ENCODE measurements at regions not wholly inside any gene's neighbourhood (a gene's known extent, or its start where the extent isn't known, plus 50 kb on each side); places are given as distances from the start of the nearest gene placed in this dataset.
"Not testable (repeated sequence)": the region's sequence is repeated elsewhere in the genome, so short reads cannot be mapped to it uniquely, and the experiment has no call there.

DNA sequence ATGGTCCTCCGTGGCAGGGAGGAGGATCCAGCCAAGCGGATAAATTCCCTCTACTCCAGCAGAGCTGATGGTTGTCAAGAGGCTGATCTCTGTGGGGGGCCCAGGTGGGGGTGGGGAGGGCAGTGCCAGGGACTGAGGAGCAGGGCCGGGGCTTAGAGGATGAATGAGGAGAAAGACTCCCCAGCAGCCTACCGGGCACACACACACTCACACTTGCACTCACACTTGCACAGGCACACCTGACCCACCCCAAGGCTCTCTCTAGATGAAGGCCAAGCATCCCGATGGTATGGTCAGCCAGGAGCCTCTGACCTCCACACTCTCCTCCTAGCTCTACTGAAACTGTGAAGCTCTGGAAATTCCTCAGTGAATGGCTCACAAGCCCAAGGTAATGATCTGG lies 131.3 kb upstream of the PRR20G start:
- Histone ChIP-seq H3K9ac (ENCODE audit: low read depth in 1 of 2, low read length in 2 of 2) (no peak overlapping the region), H3K36me3 (ENCODE audit: control insufficient read depth in 2 of 2, insufficient read depth in 2 of 2, low read length in 2 of 2) (no peaks in the 10 kb centered on the region), H3K4me1 (ENCODE audit: control insufficient read depth in 2 of 2, insufficient read depth in 2 of 2, low read length in 2 of 2) (no peaks in the 10 kb centered on the region), H3K4me3 (ENCODE audit: low read length in 2 of 2) (no peak overlapping the region), H3K27me3 (ENCODE audit: control insufficient read depth in 2 of 2, insufficient read depth in 2 of 2, low read length in 2 of 2) (peaks cover 3 to 17% of the 10 kb centered on the region in 2 donors), H3K27ac (ENCODE audit: low read depth in 2 of 2, low read length in 2 of 2) (no peak overlapping the region), H3K9me3 (ENCODE audit: control insufficient read depth in 2 of 2, low read length in 2 of 2) (no peaks in the 10 kb centered on the region)

GRCh38 chr3:127418560-127419147 lies 130.8 kb upstream of the PRR20G start:
- Histone ChIP-seq H3K4me1 (ENCODE audit: control insufficient read depth in 2 of 2, insufficient read depth in 2 of 2, low read length in 2 of 2) (no peaks in the 10 kb centered on the region), H3K27me3 (ENCODE audit: control insufficient read depth in 2 of 2, insufficient read depth in 2 of 2, low read length in 2 of 2) (peaks cover 3 to 16% of the 10 kb centered on the region in 2 donors), H3K9ac (ENCODE audit: low read depth in 1 of 2, low read length in 2 of 2) (no peak overlapping the region), H3K27ac (ENCODE audit: low read depth in 2 of 2, low read length in 2 of 2) (no peak overlapping the region), H3K9me3 (ENCODE audit: control insufficient read depth in 2 of 2, low read length in 2 of 2) (no peaks in the 10 kb centered on the region), H3K4me3 (ENCODE audit: low read length in 2 of 2) (no peak overlapping the region), H3K36me3 (ENCODE audit: control insufficient read depth in 2 of 2, insufficient read depth in 2 of 2, low read length in 2 of 2) (no peaks in the 10 kb centered on the region)

DNA sequence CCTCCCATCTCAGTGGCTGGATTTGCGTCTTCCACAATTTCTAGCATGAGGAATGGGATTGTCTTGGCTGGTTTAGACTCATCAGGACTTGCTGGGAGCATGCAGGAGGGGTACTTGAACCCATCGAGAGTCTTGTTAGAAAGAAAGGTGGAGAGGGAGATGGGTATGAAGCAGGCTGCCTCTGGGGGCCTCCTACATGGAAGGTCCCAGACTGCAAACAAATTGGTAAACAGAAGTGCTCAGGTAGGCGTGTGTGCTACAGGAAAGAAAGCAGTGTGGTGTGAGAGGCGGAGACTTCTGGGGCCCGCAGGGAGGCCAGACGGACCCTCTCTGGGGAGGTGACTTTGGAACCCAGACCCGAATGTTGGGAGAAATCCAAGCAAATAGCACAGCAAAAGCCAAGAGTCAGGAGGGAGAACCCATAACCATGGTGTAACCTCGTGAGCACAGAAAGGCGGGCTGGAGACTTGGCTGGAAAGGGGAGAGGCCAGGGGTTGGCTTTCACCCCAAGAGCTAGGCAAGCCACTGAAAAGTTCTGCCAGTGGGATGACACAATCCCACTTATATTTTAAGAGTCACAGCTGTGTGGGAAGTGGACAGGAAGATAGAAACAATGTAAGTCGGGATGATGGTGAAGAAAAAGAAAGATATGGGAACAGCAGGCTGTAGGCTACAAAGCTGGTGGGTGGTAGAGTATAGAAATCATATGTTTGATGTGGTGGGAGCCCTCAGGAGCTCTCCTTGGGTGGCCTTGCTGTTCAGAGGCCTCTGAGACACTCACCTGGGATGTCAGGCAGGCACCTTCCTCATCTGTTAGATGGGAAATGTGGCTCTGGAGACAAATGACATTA lies 130.1 kb upstream of the PRR20G start:
- Histone ChIP-seq H3K4me3 (ENCODE audit: low read length in 2 of 2) (no peak overlapping the region), H3K27ac (ENCODE audit: low read depth in 2 of 2, low read length in 2 of 2) (no peak overlapping the region), H3K36me3 (ENCODE audit: control insufficient read depth in 2 of 2, insufficient read depth in 2 of 2, low read length in 2 of 2) (no peaks in the 10 kb centered on the region), H3K9me3 (ENCODE audit: control insufficient read depth in 2 of 2, low read length in 2 of 2) (no peaks in the 10 kb centered on the region), H3K9ac (ENCODE audit: low read depth in 1 of 2, low read length in 2 of 2) (no peak overlapping the region), H3K4me1 (ENCODE audit: control insufficient read depth in 2 of 2, insufficient read depth in 2 of 2, low read length in 2 of 2) (no peaks in the 10 kb centered on the region), H3K27me3 (ENCODE audit: control insufficient read depth in 2 of 2, insufficient read depth in 2 of 2, low read length in 2 of 2) (peaks cover 0 to 16% of the 10 kb centered on the region in 2 donors)

- H3K9ac ChIP-seq (ENCODE audit: low read depth in 1 of 2, low read length in 2 of 2): no peak overlapping the region
- H3K4me3 ChIP-seq (ENCODE audit: low read length in 2 of 2): no peak overlapping the region
- no peaks in the 10 kb centered on the region for H3K9me3 ChIP-seq (ENCODE audit: control insufficient read depth in 2 of 2, low read length in 2 of 2)
- H3K27ac ChIP-seq (ENCODE audit: low read depth in 2 of 2, low read length in 2 of 2): no peak overlapping the region
- no peaks in the 10 kb centered on the region for H3K36me3 ChIP-seq (ENCODE audit: control insufficient read depth in 2 of 2, insufficient read depth in 2 of 2, low read length in 2 of 2)
- no peaks in the 10 kb centered on the region for H3K4me1 ChIP-seq (ENCODE audit: control insufficient read depth in 2 of 2, insufficient read depth in 2 of 2, low read length in 2 of 2)
- H3K27me3 ChIP-seq (ENCODE audit: control insufficient read depth in 2 of 2, insufficient read depth in 2 of 2, low read length in 2 of 2): peaks cover 0 to 8% of the 10 kb centered on the region in 2 donors
These were observed 126.0 kb upstream of the PRR20G start for GRCh38 chr3:127413871-127414270.

GRCh38 chr3:127413318-127413673 lies 125.5 kb upstream of the PRR20G start:
- Histone ChIP-seq H3K36me3 (ENCODE audit: control insufficient read depth in 2 of 2, insufficient read depth in 2 of 2, low read length in 2 of 2) (no peaks in the 10 kb centered on the region), H3K9me3 (ENCODE audit: control insufficient read depth in 2 of 2, low read length in 2 of 2) (no peaks in the 10 kb centered on the region), H3K9ac (ENCODE audit: low read depth in 1 of 2, low read length in 2 of 2) (no peak overlapping the region), H3K4me1 (ENCODE audit: control insufficient read depth in 2 of 2, insufficient read depth in 2 of 2, low read length in 2 of 2) (no peaks in the 10 kb centered on the region), H3K4me3 (ENCODE audit: low read length in 2 of 2) (no peak overlapping the region), H3K27ac (ENCODE audit: low read depth in 2 of 2, low read length in 2 of 2) (no peak overlapping the region), H3K27me3 (ENCODE audit: control insufficient read depth in 2 of 2, insufficient read depth in 2 of 2, low read length in 2 of 2) (peaks cover 0 to 8% of the 10 kb centered on the region in 2 donors)

GRCh38 chr3:127412578-127413317 lies 124.9 kb upstream of the PRR20G start:
- H3K27ac ChIP-seq (ENCODE audit: low read depth in 2 of 2, low read length in 2 of 2): no peak overlapping the region
- peaks cover 0 to 5% of the 10 kb centered on the region in 2 donors for H3K27me3 ChIP-seq (ENCODE audit: control insufficient read depth in 2 of 2, insufficient read depth in 2 of 2, low read length in 2 of 2)
- H3K4me3 ChIP-seq (ENCODE audit: low read length in 2 of 2): no peak overlapping the region
- H3K9me3 ChIP-seq (ENCODE audit: control insufficient read depth in 2 of 2, low read length in 2 of 2): no peaks in the 10 kb centered on the region
- no peaks in the 10 kb centered on the region for H3K4me1 ChIP-seq (ENCODE audit: control insufficient read depth in 2 of 2, insufficient read depth in 2 of 2, low read length in 2 of 2)
- H3K36me3 ChIP-seq (ENCODE audit: control insufficient read depth in 2 of 2, insufficient read depth in 2 of 2, low read length in 2 of 2): no peaks in the 10 kb centered on the region
- no peak overlapping the region for H3K9ac ChIP-seq (ENCODE audit: low read depth in 1 of 2, low read length in 2 of 2)

DNA sequence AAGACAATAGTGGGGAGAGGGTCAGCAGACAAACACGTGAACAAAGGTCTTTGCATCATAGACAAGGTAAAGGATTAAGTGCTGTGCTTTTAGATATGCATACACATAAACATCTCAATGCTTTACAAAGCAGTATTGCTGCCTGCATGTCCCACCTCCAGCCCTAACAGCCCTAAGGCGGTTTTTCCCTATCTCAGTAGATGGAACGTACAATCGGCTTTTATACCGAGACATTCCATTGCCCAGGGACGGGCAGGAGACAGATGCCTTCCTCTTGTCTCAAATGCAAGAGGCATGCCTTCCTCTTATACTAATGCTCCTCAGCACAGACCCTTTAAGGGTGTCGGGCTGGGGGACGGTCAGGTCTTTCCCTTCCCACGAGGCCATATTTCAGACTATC lies 124.0 kb upstream of the PRR20G start:
- H3K9me3 ChIP-seq (ENCODE audit: control insufficient read depth in 2 of 2, low read length in 2 of 2); H3K27me3 ChIP-seq (ENCODE audit: control insufficient read depth in 2 of 2, insufficient read depth in 2 of 2, low read length in 2 of 2); H3K27ac ChIP-seq (ENCODE audit: low read depth in 2 of 2, low read length in 2 of 2); H3K9ac ChIP-seq (ENCODE audit: low read depth in 1 of 2, low read length in 2 of 2); H3K36me3 ChIP-seq (ENCODE audit: control insufficient read depth in 2 of 2, insufficient read depth in 2 of 2, low read length in 2 of 2); H3K4me1 ChIP-seq (ENCODE audit: control insufficient read depth in 2 of 2, insufficient read depth in 2 of 2, low read length in 2 of 2); H3K4me3 ChIP-seq (ENCODE audit: low read length in 2 of 2): not testable (repeated sequence)

DNA sequence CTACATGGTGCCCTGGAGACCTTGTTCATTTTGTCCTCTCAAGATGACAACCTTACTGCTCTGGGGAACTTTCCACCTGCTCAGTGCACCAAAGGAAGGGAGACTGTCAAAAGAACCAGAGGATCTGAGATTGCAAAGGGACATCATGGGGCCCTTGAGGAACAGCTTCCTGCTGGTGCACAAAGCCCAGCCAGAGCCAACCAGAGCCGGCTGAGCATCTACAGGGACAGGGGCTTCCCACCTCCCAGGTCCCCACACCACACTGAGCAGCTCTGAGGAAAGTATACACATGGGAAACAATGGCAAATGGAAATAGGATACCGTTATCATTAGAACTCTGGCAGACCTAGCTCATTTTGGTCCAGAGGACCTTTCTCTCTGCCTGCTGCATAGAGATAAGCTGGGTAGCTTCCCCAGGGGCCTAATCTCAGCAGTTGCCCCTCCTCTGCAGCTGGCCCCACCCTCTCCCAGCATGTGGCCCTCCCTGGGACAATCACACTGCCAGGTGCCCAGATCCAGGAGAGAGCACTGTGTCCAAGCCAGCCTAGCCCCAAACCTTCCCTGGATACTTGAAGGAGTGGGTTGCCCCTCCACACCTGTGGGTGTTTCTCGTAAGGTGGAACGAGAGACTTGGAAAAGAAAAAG lies 123.4 kb upstream of the PRR20G start:
- Histone ChIP-seq H3K9ac (ENCODE audit: low read depth in 1 of 2, low read length in 2 of 2) (no peak overlapping the region), H3K4me1 (ENCODE audit: control insufficient read depth in 2 of 2, insufficient read depth in 2 of 2, low read length in 2 of 2) (no peaks in the 10 kb centered on the region), H3K36me3 (ENCODE audit: control insufficient read depth in 2 of 2, insufficient read depth in 2 of 2, low read length in 2 of 2) (no peaks in the 10 kb centered on the region), H3K27ac (ENCODE audit: low read depth in 2 of 2, low read length in 2 of 2) (no peak overlapping the region), H3K9me3 (ENCODE audit: control insufficient read depth in 2 of 2, low read length in 2 of 2) (no peaks in the 10 kb centered on the region), H3K27me3 (ENCODE audit: control insufficient read depth in 2 of 2, insufficient read depth in 2 of 2, low read length in 2 of 2) (peaks cover 0 to under 1% of the 10 kb centered on the region in 2 donors), H3K4me3 (ENCODE audit: low read length in 2 of 2) (no peak overlapping the region)

GRCh38 chr3:127410678-127411077 lies 122.8 kb upstream of the PRR20G start:
- no peak overlapping the region for H3K9ac ChIP-seq (ENCODE audit: low read depth in 1 of 2, low read length in 2 of 2)
- no peaks in the 10 kb centered on the region for H3K4me1 ChIP-seq (ENCODE audit: control insufficient read depth in 2 of 2, insufficient read depth in 2 of 2, low read length in 2 of 2)
- H3K27me3 ChIP-seq (ENCODE audit: control insufficient read depth in 2 of 2, insufficient read depth in 2 of 2, low read length in 2 of 2): no peaks in the 10 kb centered on the region
- H3K9me3 ChIP-seq (ENCODE audit: control insufficient read depth in 2 of 2, low read length in 2 of 2): no peaks in the 10 kb centered on the region
- H3K4me3 ChIP-seq (ENCODE audit: low read length in 2 of 2): no peak overlapping the region
- H3K27ac ChIP-seq (ENCODE audit: low read depth in 2 of 2, low read length in 2 of 2): no peak overlapping the region
- no peaks in the 10 kb centered on the region for H3K36me3 ChIP-seq (ENCODE audit: control insufficient read depth in 2 of 2, insufficient read depth in 2 of 2, low read length in 2 of 2)

- Histone ChIP-seq H3K27me3 (ENCODE audit: control insufficient read depth in 2 of 2, insufficient read depth in 2 of 2, low read length in 2 of 2) (no peaks in the 10 kb centered on the region), H3K9me3 (ENCODE audit: control insufficient read depth in 2 of 2, low read length in 2 of 2) (no peaks in the 10 kb centered on the region), H3K4me1 (ENCODE audit: control insufficient read depth in 2 of 2, insufficient read depth in 2 of 2, low read length in 2 of 2) (no peaks in the 10 kb centered on the region), H3K9ac (ENCODE audit: low read depth in 1 of 2, low read length in 2 of 2) (no peak overlapping the region), H3K36me3 (ENCODE audit: control insufficient read depth in 2 of 2, insufficient read depth in 2 of 2, low read length in 2 of 2) (no peaks in the 10 kb centered on the region), H3K27ac (ENCODE audit: low read depth in 2 of 2, low read length in 2 of 2) (no peak overlapping the region), H3K4me3 (ENCODE audit: low read length in 2 of 2) (no peak overlapping the region)
These were observed 122.3 kb upstream of the PRR20G start for GRCh38 chr3:127410137-127410488.

All from mucosa of rectum (tissue), 2 donors.